ENCODE measurements at regions not wholly inside any gene's neighbourhood (a gene's known extent, or its start where the extent isn't known, plus 50 kb on each side); places are given as distances from the start of the nearest gene placed in this dataset.

DNA sequence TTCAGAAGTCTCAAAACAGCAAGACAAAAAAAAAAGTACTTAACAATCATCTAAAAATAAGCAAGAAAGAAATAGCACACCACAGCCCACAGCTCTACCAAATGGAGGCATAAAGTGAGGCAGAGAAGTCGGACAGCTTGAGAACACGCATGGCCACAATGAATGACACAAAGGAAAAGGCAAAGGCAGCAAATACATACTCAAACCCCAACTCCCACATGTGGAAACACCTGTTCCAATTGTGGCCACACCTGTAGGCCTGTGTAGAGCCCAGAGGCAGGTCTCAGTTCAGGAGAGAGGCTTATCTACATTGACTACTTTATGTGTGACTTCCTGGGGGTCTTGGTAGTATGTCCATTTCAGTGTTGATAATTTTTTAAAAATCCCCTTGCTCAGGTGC, 543.5 kb downstream of the LMO4 start:
- Histone ChIP-seq H3K4me3 (replicated peaks in 1 of 4; ENCODE audit: control extremely low read depth in 1 of 4, insufficient read depth in 1 of 4, low read depth in 3 of 4, low read length in 4 of 4) (no peak overlapping the region), H3K27me3 (ENCODE audit: control insufficient read depth, insufficient read depth, low read length) (no peaks in the 10 kb centered on the region), H3K27ac (ENCODE audit: insufficient read depth, low read length) (no peak overlapping the region), H3K79me2 (ENCODE audit: control insufficient read depth, insufficient read depth, low read length) (no peaks in the 10 kb centered on the region), H3K9me3 (ENCODE audit: control insufficient read depth, insufficient read depth, low read depth, low read length) (no peaks in the 10 kb centered on the region), H3K4me2 (ENCODE audit: extremely low read depth, insufficient read depth, low read length) (no peak overlapping the region), H3K9ac (ENCODE audit: insufficient read depth, low read length) (no peak overlapping the region), H2AFZ (ENCODE audit: low read length) (no peak overlapping the region), H3K4me1 (ENCODE audit: control insufficient read depth, extremely low read depth, insufficient read depth, low read length) (no peaks in the 10 kb centered on the region), H4K20me1 (ENCODE audit: control insufficient read depth, extremely low read depth, insufficient read depth, low read length) (no peaks in the 10 kb centered on the region), H3K36me3 (ENCODE audit: control insufficient read depth, insufficient read depth, low read length) (no peaks in the 10 kb centered on the region)
- TF ChIP-seq, protein P1, sequence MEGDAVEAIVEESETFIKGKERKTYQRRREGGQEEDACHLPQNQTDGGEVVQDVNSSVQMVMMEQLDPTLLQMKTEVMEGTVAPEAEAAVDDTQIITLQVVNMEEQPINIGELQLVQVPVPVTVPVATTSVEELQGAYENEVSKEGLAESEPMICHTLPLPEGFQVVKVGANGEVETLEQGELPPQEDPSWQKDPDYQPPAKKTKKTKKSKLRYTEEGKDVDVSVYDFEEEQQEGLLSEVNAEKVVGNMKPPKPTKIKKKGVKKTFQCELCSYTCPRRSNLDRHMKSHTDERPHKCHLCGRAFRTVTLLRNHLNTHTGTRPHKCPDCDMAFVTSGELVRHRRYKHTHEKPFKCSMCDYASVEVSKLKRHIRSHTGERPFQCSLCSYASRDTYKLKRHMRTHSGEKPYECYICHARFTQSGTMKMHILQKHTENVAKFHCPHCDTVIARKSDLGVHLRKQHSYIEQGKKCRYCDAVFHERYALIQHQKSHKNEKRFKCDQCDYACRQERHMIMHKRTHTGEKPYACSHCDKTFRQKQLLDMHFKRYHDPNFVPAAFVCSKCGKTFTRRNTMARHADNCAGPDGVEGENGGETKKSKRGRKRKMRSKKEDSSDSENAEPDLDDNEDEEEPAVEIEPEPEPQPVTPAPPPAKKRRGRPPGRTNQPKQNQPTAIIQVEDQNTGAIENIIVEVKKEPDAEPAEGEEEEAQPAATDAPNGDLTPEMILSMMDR (conservative IDR thresholded peaks at IDR 0.05 in 1 of 2, IDR thresholded peaks at IDR 0.05 in 1 of 2; ENCODE audit: low read depth in 1 of 2, low read length in 2 of 2): no peak
- TF ChIP-seq EZH2 (IDR thresholded peaks at IDR 0.05; ENCODE audit: low read length, missing control alignments): no peak
- DNase-seq (ENCODE audit: low read depth in 2 of 2): no peak

DNA sequence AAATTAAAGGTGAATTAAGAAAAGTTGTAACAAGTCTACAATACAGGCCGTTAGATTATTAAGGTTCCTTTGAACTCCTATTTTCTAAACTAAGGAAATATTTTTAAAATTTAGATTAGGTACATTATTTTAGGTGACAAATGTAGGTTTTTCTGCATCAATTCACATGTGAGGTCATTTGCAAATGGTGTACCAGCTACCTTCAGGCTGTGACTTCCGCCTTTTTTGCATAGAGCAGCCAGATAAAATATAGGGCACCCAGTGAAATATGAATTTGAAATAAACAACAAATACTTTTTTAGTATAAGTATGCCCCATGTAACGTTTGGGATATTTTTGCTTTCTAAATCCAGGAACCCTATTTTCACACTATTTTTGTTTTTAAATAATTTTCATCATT, 544.0 kb downstream of the LMO4 start:
- Histone ChIP-seq H3K4me2 (ENCODE audit: extremely low read depth, insufficient read depth, low read length) (no peak overlapping the region), H3K4me1 (ENCODE audit: control insufficient read depth, extremely low read depth, insufficient read depth, low read length) (no peaks in the 10 kb centered on the region), H2AFZ (ENCODE audit: low read length) (no peak overlapping the region), H3K9ac (ENCODE audit: insufficient read depth, low read length) (no peak overlapping the region), H3K4me3 (replicated peaks in 1 of 4; ENCODE audit: control extremely low read depth in 1 of 4, insufficient read depth in 1 of 4, low read depth in 3 of 4, low read length in 4 of 4) (no peak overlapping the region), H3K9me3 (ENCODE audit: control insufficient read depth, insufficient read depth, low read depth, low read length) (no peaks in the 10 kb centered on the region), H3K27ac (ENCODE audit: insufficient read depth, low read length) (no peak overlapping the region), H3K79me2 (ENCODE audit: control insufficient read depth, insufficient read depth, low read length) (no peaks in the 10 kb centered on the region), H4K20me1 (ENCODE audit: control insufficient read depth, extremely low read depth, insufficient read depth, low read length) (no peaks in the 10 kb centered on the region), H3K27me3 (ENCODE audit: control insufficient read depth, insufficient read depth, low read length) (no peaks in the 10 kb centered on the region), H3K36me3 (ENCODE audit: control insufficient read depth, insufficient read depth, low read length) (no peaks in the 10 kb centered on the region)
- DNase-seq (ENCODE audit: low read depth in 2 of 2): no peak
- TF ChIP-seq, protein P1 (conservative IDR thresholded peaks at IDR 0.05 in 1 of 2, IDR thresholded peaks at IDR 0.05 in 1 of 2; ENCODE audit: low read depth in 1 of 2, low read length in 2 of 2): no peak
- TF ChIP-seq EZH2 (IDR thresholded peaks at IDR 0.05; ENCODE audit: low read length, missing control alignments): no peak

DNA sequence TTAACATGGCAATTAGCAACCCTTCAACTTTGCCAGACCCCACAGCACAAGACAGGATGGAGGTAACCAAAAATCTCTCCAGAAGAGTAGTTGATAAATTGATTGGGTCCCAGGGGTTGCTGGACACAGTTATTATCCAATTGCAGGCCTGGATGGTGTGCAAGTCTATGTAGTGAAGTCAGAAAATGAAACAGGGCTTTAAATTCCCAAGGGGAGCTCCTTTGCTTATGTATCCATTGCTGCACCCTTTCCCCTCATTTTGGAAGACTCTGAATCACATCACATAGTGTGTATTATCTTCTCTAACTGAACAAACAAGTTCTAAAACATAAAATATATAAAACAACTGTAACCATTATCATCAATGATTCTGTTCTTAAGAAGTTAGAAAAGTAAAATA, 550.2 kb downstream of the LMO4 start:
- TF ChIP-seq EZH2 (IDR thresholded peaks at IDR 0.05; ENCODE audit: low read length, missing control alignments): no peak
- TF ChIP-seq, protein P1 (conservative IDR thresholded peaks at IDR 0.05 in 1 of 2, IDR thresholded peaks at IDR 0.05 in 1 of 2; ENCODE audit: low read depth in 1 of 2, low read length in 2 of 2): no peak
- DNase-seq (ENCODE audit: low read depth in 2 of 2): peak in 1 of 2 donors; percentile 24
- Histone ChIP-seq H3K4me3 (replicated peaks in 1 of 4; ENCODE audit: control extremely low read depth in 1 of 4, insufficient read depth in 1 of 4, low read depth in 3 of 4, low read length in 4 of 4) (no peak overlapping the region), H3K36me3 (ENCODE audit: control insufficient read depth, insufficient read depth, low read length) (no peaks in the 10 kb centered on the region), H3K27ac (ENCODE audit: insufficient read depth, low read length) (no peak overlapping the region), H2AFZ (ENCODE audit: low read length) (no peak overlapping the region), H3K4me1 (ENCODE audit: control insufficient read depth, extremely low read depth, insufficient read depth, low read length) (no peaks in the 10 kb centered on the region), H3K4me2 (ENCODE audit: extremely low read depth, insufficient read depth, low read length) (no peak overlapping the region), H3K27me3 (ENCODE audit: control insufficient read depth, insufficient read depth, low read length) (no peaks in the 10 kb centered on the region), H3K79me2 (ENCODE audit: control insufficient read depth, insufficient read depth, low read length) (no peaks in the 10 kb centered on the region), H4K20me1 (ENCODE audit: control insufficient read depth, extremely low read depth, insufficient read depth, low read length) (no peaks in the 10 kb centered on the region), H3K9me3 (ENCODE audit: control insufficient read depth, insufficient read depth, low read depth, low read length) (no peaks in the 10 kb centered on the region), H3K9ac (ENCODE audit: insufficient read depth, low read length) (no peak overlapping the region)

Data from fibroblast of lung (primary cell).